Smooth muscle cell (in vitro differentiated cells): ENCODE measurements at regions not wholly inside any gene's neighbourhood (a gene's known extent, or its start where the extent isn't known, plus 50 kb on each side); places are given as distances from the start of the nearest gene placed in this dataset.

Experiments
- DNase-seq: peaks from one replicate; lab custom pipeline; 2025; ENCODE audit not compliant: unreplicated experiment; lab: John Stamatoyannopoulos, UW
- H2AFZ ChIP-seq: fragments of 200-600 bp; sonication (generic); 2 replicates; pipeline ENCODE4 v1.6.0; 2016; ENCODE audit warnings: antibody characterized with exemption, low read depth, mild to moderate bottlenecking
- H3F3A ChIP-seq: fragments of 200-600 bp; sonication (generic); 2 replicates; pipeline ENCODE4 v1.6.0; 2017; ENCODE audit warnings: antibody characterized with exemption, low read depth
- H3K27ac ChIP-seq: fragments of 200-600 bp; sonication (generic); 2 replicates; pipeline ENCODE4 v1.5.1; 2016; ENCODE audit warnings: low read depth, mild to moderate bottlenecking
- H3K27me3 ChIP-seq: fragments of 200-600 bp; sonication (generic); 2 replicates; pipeline ENCODE4 v1.6.1; 2016; ENCODE audit warnings: low read depth, mild to moderate bottlenecking
- H3K36me3 ChIP-seq: fragments of 200-600 bp; sonication (generic); 2 replicates; pipeline ENCODE4 v1.5.1; 2016; ENCODE audit warnings: low read depth
- H3K4me1 ChIP-seq: fragments of 200-600 bp; sonication (generic); 2 replicates; pipeline ENCODE4 v1.5.1; 2016; ENCODE audit warnings: low read depth
- H3K4me2 ChIP-seq: fragments of 200-600 bp; sonication (generic); 2 replicates; pipeline ENCODE4 v1.6.0; 2016; ENCODE audit warnings: mild to moderate bottlenecking
- H3K4me3 ChIP-seq: fragments of 200-600 bp; sonication (generic); 2 replicates; pipeline ENCODE4 v1.5.1; 2016; ENCODE audit warnings: mild to moderate bottlenecking
- H3K79me2 ChIP-seq: fragments of 200-600 bp; sonication (generic); 2 replicates; pipeline ENCODE4 v1.6.0; 2016; ENCODE audit warnings: low read depth, mild to moderate bottlenecking
- H3K9ac ChIP-seq: fragments of 200-600 bp; sonication (generic); 2 replicates; pipeline ENCODE4 v1.6.0; 2016; ENCODE audit warnings: low read depth
- H3K9me3 ChIP-seq: fragments of 200-600 bp; sonication (generic); replicated peaks from 2 replicates; pipeline ENCODE4 v1.5.1; 2016; ENCODE audit warnings: low read depth
- H4K20me1 ChIP-seq: fragments of 200-600 bp; sonication (generic); 2 replicates; pipeline ENCODE4 v1.6.0; 2016; ENCODE audit warnings: low read depth
- WGBS: methylation state at CpG from one replicate; pipeline ENCODE4 v1.1.7; 2016; ENCODE audit warnings: low lambda C conversion rate; 5-methylcytosine and 5-hydroxymethylcytosine counted together
- TF ChIP-seq, protein P1 (sequence below): fragments of 200-600 bp; sonication (generic); IDR thresholded peaks from 2 replicates; pipeline ENCODE4 v1.5.1; 2017; ENCODE audit warnings: borderline replicate concordance, mild to moderate bottlenecking, antibody characterized with exemption; ENCODE audit not compliant: insufficient read depth, poor library complexity, severe bottlenecking

- DNase-seq = no peak
- 63% methylated on average over 2 of the region's 2 CpGs for WGBS
- no peaks in the 10 kb centered on the region for H4K20me1 ChIP-seq
- H3K27me3 ChIP-seq = no peaks in the 10 kb centered on the region
- peaks cover 12% of the 10 kb centered on the region for H3K4me1 ChIP-seq
- no peaks in the 10 kb centered on the region for H3F3A ChIP-seq
- no peaks in the 10 kb centered on the region for H3K79me2 ChIP-seq
- H3K27ac ChIP-seq = peak overlapping the region; percentile 78
- no peak overlapping the region for H3K4me3 ChIP-seq
- no peaks in the 10 kb centered on the region for H3K9me3 ChIP-seq
- TF ChIP-seq, protein P1, sequence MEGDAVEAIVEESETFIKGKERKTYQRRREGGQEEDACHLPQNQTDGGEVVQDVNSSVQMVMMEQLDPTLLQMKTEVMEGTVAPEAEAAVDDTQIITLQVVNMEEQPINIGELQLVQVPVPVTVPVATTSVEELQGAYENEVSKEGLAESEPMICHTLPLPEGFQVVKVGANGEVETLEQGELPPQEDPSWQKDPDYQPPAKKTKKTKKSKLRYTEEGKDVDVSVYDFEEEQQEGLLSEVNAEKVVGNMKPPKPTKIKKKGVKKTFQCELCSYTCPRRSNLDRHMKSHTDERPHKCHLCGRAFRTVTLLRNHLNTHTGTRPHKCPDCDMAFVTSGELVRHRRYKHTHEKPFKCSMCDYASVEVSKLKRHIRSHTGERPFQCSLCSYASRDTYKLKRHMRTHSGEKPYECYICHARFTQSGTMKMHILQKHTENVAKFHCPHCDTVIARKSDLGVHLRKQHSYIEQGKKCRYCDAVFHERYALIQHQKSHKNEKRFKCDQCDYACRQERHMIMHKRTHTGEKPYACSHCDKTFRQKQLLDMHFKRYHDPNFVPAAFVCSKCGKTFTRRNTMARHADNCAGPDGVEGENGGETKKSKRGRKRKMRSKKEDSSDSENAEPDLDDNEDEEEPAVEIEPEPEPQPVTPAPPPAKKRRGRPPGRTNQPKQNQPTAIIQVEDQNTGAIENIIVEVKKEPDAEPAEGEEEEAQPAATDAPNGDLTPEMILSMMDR = no peak
- peak overlapping the region; percentile 67 for H3K4me2 ChIP-seq
- no peaks in the 10 kb centered on the region for H3K36me3 ChIP-seq
- no peak overlapping the region for H3K9ac ChIP-seq
- no peak overlapping the region for H2AFZ ChIP-seq
Measured at GRCh38 chr12:67919406-67919805, 69.8 kb upstream of the IFNG-AS1 start.

GRCh38 chr12:67920413-67920812 is 68.8 kb upstream of the IFNG-AS1 start:
- Histone ChIP-seq H3K27ac (peak overlapping the region; percentile 78), H3K4me2 (peak overlapping the region; percentile 67), H3K4me1 (peaks cover 12% of the 10 kb centered on the region), H3K27me3 (no peaks in the 10 kb centered on the region), H3K9ac (peak overlapping the region; percentile 21), H3F3A (no peaks in the 10 kb centered on the region), H4K20me1 (no peaks in the 10 kb centered on the region), H3K9me3 (no peaks in the 10 kb centered on the region), H3K4me3 (no peak overlapping the region), H2AFZ (no peak overlapping the region), H3K36me3 (no peaks in the 10 kb centered on the region), H3K79me2 (no peaks in the 10 kb centered on the region)
- 71% methylated on average over 2 of the region's 2 CpGs for WGBS
- TF ChIP-seq, protein P1 = no peak
- DNase-seq = no peak

- Histone ChIP-seq H3K27me3 (no peaks in the 10 kb centered on the region), H2AFZ (no peak overlapping the region), H3K27ac (peak overlapping the region; percentile 41), H3K4me2 (no peak overlapping the region), H3F3A (no peaks in the 10 kb centered on the region), H3K36me3 (no peaks in the 10 kb centered on the region), H3K4me1 (peaks cover 12% of the 10 kb centered on the region), H3K4me3 (no peak overlapping the region), H3K9ac (no peak overlapping the region), H3K9me3 (no peaks in the 10 kb centered on the region), H3K79me2 (no peaks in the 10 kb centered on the region), H4K20me1 (no peaks in the 10 kb centered on the region)
- DNase-seq = no peak
- TF ChIP-seq, protein P1 = no peak
- WGBS = 64% methylated on average over 1 of the region's 1 CpG
Measured at GRCh38 chr12:67921286-67921685, 68.0 kb upstream of the IFNG-AS1 start.

DNA sequence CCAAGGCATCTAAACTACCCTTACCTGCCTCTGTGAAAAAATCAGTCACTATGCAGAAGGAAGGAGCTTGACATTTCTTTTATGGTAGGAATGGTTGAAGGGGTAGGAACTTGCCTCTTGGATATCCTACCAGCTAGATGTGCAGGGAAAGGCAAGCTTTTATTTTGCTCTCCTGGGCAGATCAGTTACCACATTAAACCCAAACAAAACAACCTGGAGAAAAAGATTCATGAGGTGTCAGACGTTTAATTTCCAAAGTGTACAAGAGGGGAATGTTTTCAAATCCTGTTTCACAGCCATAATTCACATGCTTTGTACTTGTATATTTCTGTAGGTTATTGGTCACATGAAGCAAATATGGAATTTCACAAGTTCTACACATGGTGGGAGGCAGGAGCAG is 67.0 kb upstream of the IFNG-AS1 start:
- no peak overlapping the region for H3K9ac ChIP-seq

More for the DNA sequence above, 67.0 kb upstream of the IFNG-AS1 start:
- Histone ChIP-seq H3K36me3 (no peaks in the 10 kb centered on the region), H3K4me2 (no peak overlapping the region), H3K27ac (no peak overlapping the region), H3K27me3 (no peaks in the 10 kb centered on the region), H3K9me3 (no peaks in the 10 kb centered on the region), H3K4me1 (peaks cover 15% of the 10 kb centered on the region), H2AFZ (no peak overlapping the region), H3F3A (no peaks in the 10 kb centered on the region), H3K4me3 (no peak overlapping the region), H3K79me2 (no peaks in the 10 kb centered on the region), H4K20me1 (no peaks in the 10 kb centered on the region)
- TF ChIP-seq, protein P1 = no peak
- 84% methylated on average over 1 of the region's 1 CpG for WGBS
- DNase-seq = no peak
